H9 (cell line): ENCODE measurements at regions not wholly inside any gene's neighbourhood (a gene's known extent, or its start where the extent isn't known, plus 50 kb on each side); places are given as distances from the start of the nearest gene placed in this dataset.

ENCODE experiments used
- DNase-seq: peaks from one replicate; pipeline ENCODE4 v3.0.0-alpha.2; 2017
- H2AFZ ChIP-seq: one replicate; pipeline ENCODE4 v1.6.1; 2013; ENCODE audit warnings: mild to moderate bottlenecking, low read length, control low read depth, moderate library complexity
- H2AK5ac ChIP-seq: 2 replicates; pipeline ENCODE4 v1.6.1; 2013; ENCODE audit warnings: low read length, control low read depth, mixed read lengths; ENCODE audit not compliant: insufficient read length
- H2BK120ac ChIP-seq: one replicate; pipeline ENCODE4 v1.6.1; 2013; ENCODE audit warnings: low read depth, mild to moderate bottlenecking, low read length, control low read depth, inconsistent platforms; ENCODE audit not compliant: poor library complexity, severe bottlenecking
- H2BK12ac ChIP-seq: 2 replicates; pipeline ENCODE4 v1.6.1; 2013; ENCODE audit warnings: low read length, control low read depth, mixed read lengths, low read depth; ENCODE audit not compliant: insufficient read length
- H2BK15ac ChIP-seq: 2 replicates; pipeline ENCODE4 v1.6.1; 2013; ENCODE audit warnings: low read depth, low read length, control low read depth
- H2BK20ac ChIP-seq: one replicate; pipeline ENCODE4 v1.6.1; 2013; ENCODE audit warnings: low read depth, mild to moderate bottlenecking, low read length, control low read depth, inconsistent platforms; ENCODE audit not compliant: poor library complexity, severe bottlenecking
- H2BK5ac ChIP-seq: 2 replicates; pipeline ENCODE4 v1.6.1; 2013; ENCODE audit warnings: low read length, control low read depth, mixed read lengths; ENCODE audit not compliant: insufficient read length
- H3K14ac ChIP-seq: 2 replicates; pipeline ENCODE4 v1.6.1; 2013; ENCODE audit warnings: low read length, control low read depth; ENCODE audit not compliant: insufficient read depth
- H3K18ac ChIP-seq: 2 replicates; pipeline ENCODE4 v1.6.1; 2013; ENCODE audit warnings: low read depth, mild to moderate bottlenecking, mixed read lengths, low read length, control low read depth; ENCODE audit not compliant: insufficient read length
- H3K23ac ChIP-seq: 2 replicates; pipeline ENCODE4 v1.6.1; 2013; ENCODE audit warnings: low read length, control low read depth, mixed read lengths, low read depth; ENCODE audit not compliant: insufficient read length
- H3K23me2 ChIP-seq: 2 replicates; pipeline ENCODE4 v1.6.1; 2013; ENCODE audit warnings: low read depth, mild to moderate bottlenecking, mixed read lengths, low read length, control low read depth; ENCODE audit not compliant: insufficient read length, poor library complexity, severe bottlenecking
- H3K27ac ChIP-seq: 2 replicates; pipeline ENCODE4 v1.5.1; 2013; ENCODE audit warnings: low read length, control low read depth, mixed read lengths, low read depth; ENCODE audit not compliant: insufficient read length
- H3K27me3 ChIP-seq: 2 replicates; pipeline ENCODE4 v1.6.1; 2013; ENCODE audit warnings: low read length, control low read depth, inconsistent platforms; ENCODE audit not compliant: insufficient read depth
- H3K4ac ChIP-seq: 2 replicates; pipeline ENCODE4 v1.6.1; 2013; ENCODE audit warnings: low read depth, mild to moderate bottlenecking, control low read depth, inconsistent platforms, low read length, moderate library complexity
- H3K4me1 ChIP-seq: 2 replicates; pipeline ENCODE4 v1.6.1; 2013; ENCODE audit warnings: low read length, control low read depth, inconsistent platforms; ENCODE audit not compliant: insufficient read depth
- H3K4me2 ChIP-seq: 2 replicates; pipeline ENCODE4 v1.6.1; 2013; ENCODE audit warnings: low read length, control low read depth, mixed read lengths; ENCODE audit not compliant: insufficient read length, insufficient read depth
- H3K56ac ChIP-seq: 2 replicates; pipeline ENCODE4 v1.6.1; 2013; ENCODE audit warnings: low read depth, mild to moderate bottlenecking, mixed read lengths, low read length, control low read depth; ENCODE audit not compliant: insufficient read length
- H3K79me1 ChIP-seq: 2 replicates; pipeline ENCODE4 v1.6.1; 2013; ENCODE audit warnings: low read depth, mild to moderate bottlenecking, moderate library complexity, low read length, control low read depth, inconsistent platforms; ENCODE audit not compliant: insufficient read depth, poor library complexity, severe bottlenecking
- H3K79me2 ChIP-seq: 2 replicates; pipeline ENCODE4 v1.6.1; 2013; ENCODE audit warnings: low read length, control low read depth, inconsistent platforms; ENCODE audit not compliant: insufficient read depth
- H3K9ac ChIP-seq: 2 replicates; pipeline ENCODE4 v1.6.1; 2013; ENCODE audit warnings: low read length, control low read depth, mixed read lengths; ENCODE audit not compliant: insufficient read length; ENCODE audit errors: extremely low read depth
- H3K9me3 ChIP-seq: one replicate; pipeline ENCODE4 v1.6.1; 2013; ENCODE audit warnings: low read depth, low read length, inconsistent platforms; ENCODE audit not compliant: control insufficient read depth
- H3T11ph ChIP-seq: one replicate; pipeline ENCODE4 v1.6.1; 2013; ENCODE audit warnings: mild to moderate bottlenecking, low read length, control low read depth, inconsistent platforms
- H4K20me1 ChIP-seq: one replicate; pipeline ENCODE4 v1.6.1; 2013; ENCODE audit not compliant: control insufficient read depth, insufficient read length, insufficient read depth
- H4K5ac ChIP-seq: 2 replicates; pipeline ENCODE4 v1.6.1; 2013; ENCODE audit warnings: low read depth, mild to moderate bottlenecking, mixed read lengths, low read length, control low read depth; ENCODE audit not compliant: insufficient read length
- H4K8ac ChIP-seq: replicated peaks from 2 replicates; pipeline ENCODE4 v1.6.1; 2013; ENCODE audit warnings: low read length, control low read depth, mixed read lengths, low read depth; ENCODE audit not compliant: insufficient read length
- H4K91ac ChIP-seq: 2 replicates; pipeline ENCODE4 v1.6.1; 2013; ENCODE audit warnings: low read depth, mild to moderate bottlenecking, moderate library complexity, mixed read lengths, low read length, control low read depth; ENCODE audit not compliant: insufficient read length
- H3K27ac Mint-ChIP-seq, 3 experiments: 2 replicates in 2 of 3; 3 replicates in 1 of 3; pipeline ENCODE4 v1.8.0; 2020 to 2021; ENCODE audit warnings: mixed read lengths in 3 of 3, mild to moderate bottlenecking in 1 of 3, moderate library complexity in 1 of 3
- H3K27me3 Mint-ChIP-seq: 2 replicates; pipeline ENCODE4 v1.8.0; 2021; ENCODE audit warnings: low read depth, mild to moderate bottlenecking, moderate library complexity, mixed read lengths
- H3K36me3 Mint-ChIP-seq, 3 experiments: 2 replicates in 2 of 3; 3 replicates in 1 of 3; pipeline ENCODE4 v1.8.0; 2020 to 2021; ENCODE audit warnings: low read depth in 3 of 3, mixed read lengths in 3 of 3; ENCODE audit not compliant: insufficient read depth in 1 of 3
- H3K4me1 Mint-ChIP-seq, 2 experiments: 2 replicates each; pipeline ENCODE4 v1.8.0; 2020; ENCODE audit warnings: mixed read lengths in 2 of 2
- H3K4me3 Mint-ChIP-seq, 2 experiments: 2 replicates in 1 of 2; 3 replicates in 1 of 2; pipeline ENCODE4 v1.8.0; 2020 to 2021; ENCODE audit warnings: mild to moderate bottlenecking in 2 of 2, mixed read lengths in 2 of 2, moderate library complexity in 1 of 2
- H3K9me3 Mint-ChIP-seq, 2 experiments: 2 replicates in 1 of 2; 3 replicates in 1 of 2; pipeline ENCODE4 v1.8.0; 2020; ENCODE audit warnings: mild to moderate bottlenecking in 2 of 2, mixed read lengths in 2 of 2, moderate library complexity in 1 of 2
- TF ChIP-seq, protein P1 (sequence below): fragments of 200-600 bp; sonication (generic); conservative IDR thresholded peaks from 3 replicates; pipeline ENCODE4 v1.8.0; 2021; ENCODE audit warnings: antibody characterized with exemption, mild to moderate bottlenecking

GRCh38 chr1:213643360-213643759 is 344.4 kb upstream of the PROX1 start:
- no peak overlapping the region for H4K8ac ChIP-seq
- DNase-seq: no peak
- H3K27me3 Mint-ChIP-seq: no peaks in the 10 kb centered on the region; the same call in none of the 2 replicates

More at GRCh38 chr1:213643360-213643759, 344.4 kb upstream of the PROX1 start:
- Histone ChIP-seq H3K56ac (no peak overlapping the region), H2BK15ac (no peak overlapping the region), H4K20me1 (no peaks in the 10 kb centered on the region), H2BK5ac (no peak overlapping the region), H2AK5ac (no peak overlapping the region), H3K4ac (no peak overlapping the region), H4K5ac (no peak overlapping the region), H2BK20ac (no peak overlapping the region), H3K14ac (no peak overlapping the region), H3K79me1 (no peaks in the 10 kb centered on the region), H3K23ac (no peak overlapping the region), H4K91ac (no peak overlapping the region), H2AFZ (no peak overlapping the region), H3K79me2 (no peaks in the 10 kb centered on the region), H3K9me3 (no peaks in the 10 kb centered on the region), H3K4me1 (no peaks in the 10 kb centered on the region), H3K9ac (no peak overlapping the region), H2BK12ac (no peak overlapping the region), H3K27me3 (no peaks in the 10 kb centered on the region), H2BK120ac (no peak overlapping the region), H3K27ac (no peak overlapping the region), H3K4me2 (no peak overlapping the region), H3T11ph (no peak overlapping the region), H3K18ac (no peak overlapping the region), H3K23me2 (no peaks in the 10 kb centered on the region)
- Mint-ChIP-seq H3K36me3 (no peaks in the 10 kb centered on the region), H3K27ac (no peak overlapping the region), H3K9me3 (no peaks in the 10 kb centered on the region; a peak in 1 of 5 replicates), H3K4me1 (no peaks in the 10 kb centered on the region), H3K4me3 (no peak overlapping the region)
- TF ChIP-seq, protein P1, sequence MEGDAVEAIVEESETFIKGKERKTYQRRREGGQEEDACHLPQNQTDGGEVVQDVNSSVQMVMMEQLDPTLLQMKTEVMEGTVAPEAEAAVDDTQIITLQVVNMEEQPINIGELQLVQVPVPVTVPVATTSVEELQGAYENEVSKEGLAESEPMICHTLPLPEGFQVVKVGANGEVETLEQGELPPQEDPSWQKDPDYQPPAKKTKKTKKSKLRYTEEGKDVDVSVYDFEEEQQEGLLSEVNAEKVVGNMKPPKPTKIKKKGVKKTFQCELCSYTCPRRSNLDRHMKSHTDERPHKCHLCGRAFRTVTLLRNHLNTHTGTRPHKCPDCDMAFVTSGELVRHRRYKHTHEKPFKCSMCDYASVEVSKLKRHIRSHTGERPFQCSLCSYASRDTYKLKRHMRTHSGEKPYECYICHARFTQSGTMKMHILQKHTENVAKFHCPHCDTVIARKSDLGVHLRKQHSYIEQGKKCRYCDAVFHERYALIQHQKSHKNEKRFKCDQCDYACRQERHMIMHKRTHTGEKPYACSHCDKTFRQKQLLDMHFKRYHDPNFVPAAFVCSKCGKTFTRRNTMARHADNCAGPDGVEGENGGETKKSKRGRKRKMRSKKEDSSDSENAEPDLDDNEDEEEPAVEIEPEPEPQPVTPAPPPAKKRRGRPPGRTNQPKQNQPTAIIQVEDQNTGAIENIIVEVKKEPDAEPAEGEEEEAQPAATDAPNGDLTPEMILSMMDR: no peak
